ENCODE measurements at regions not wholly inside any gene's neighbourhood (a gene's known extent, or its start where the extent isn't known, plus 50 kb on each side); places are given as distances from the start of the nearest gene placed in this dataset.
A peak's percentile ranks its signal among the peaks of the same experiment; 100 is the strongest.

GRCh38 chr12:124394462-124395128 is 99.7 kb downstream of the RFLNA start:
- H3K9me3 ChIP-seq: no peaks in the 10 kb centered on the region
- 51 to 58% methylated on average over 4 to 6 of the region's 6 CpGs for WGBS, 2 donors
- peak; percentile 78 for DNase-seq
- peaks cover 91% of the 10 kb centered on the region for H3K4me1 ChIP-seq
- intact Hi-C loops (cut with DNase I; ENCODE audit: low total_unique reads): no loop called here
- peak overlapping the region; percentile 64 to 75 for H3K27ac ChIP-seq
- H3K4me3 ChIP-seq: no peak overlapping the region
- TF ChIP-seq POLR2A (IDR thresholded peaks at IDR 0.05): no peak
- TF ChIP-seq, protein P1, sequence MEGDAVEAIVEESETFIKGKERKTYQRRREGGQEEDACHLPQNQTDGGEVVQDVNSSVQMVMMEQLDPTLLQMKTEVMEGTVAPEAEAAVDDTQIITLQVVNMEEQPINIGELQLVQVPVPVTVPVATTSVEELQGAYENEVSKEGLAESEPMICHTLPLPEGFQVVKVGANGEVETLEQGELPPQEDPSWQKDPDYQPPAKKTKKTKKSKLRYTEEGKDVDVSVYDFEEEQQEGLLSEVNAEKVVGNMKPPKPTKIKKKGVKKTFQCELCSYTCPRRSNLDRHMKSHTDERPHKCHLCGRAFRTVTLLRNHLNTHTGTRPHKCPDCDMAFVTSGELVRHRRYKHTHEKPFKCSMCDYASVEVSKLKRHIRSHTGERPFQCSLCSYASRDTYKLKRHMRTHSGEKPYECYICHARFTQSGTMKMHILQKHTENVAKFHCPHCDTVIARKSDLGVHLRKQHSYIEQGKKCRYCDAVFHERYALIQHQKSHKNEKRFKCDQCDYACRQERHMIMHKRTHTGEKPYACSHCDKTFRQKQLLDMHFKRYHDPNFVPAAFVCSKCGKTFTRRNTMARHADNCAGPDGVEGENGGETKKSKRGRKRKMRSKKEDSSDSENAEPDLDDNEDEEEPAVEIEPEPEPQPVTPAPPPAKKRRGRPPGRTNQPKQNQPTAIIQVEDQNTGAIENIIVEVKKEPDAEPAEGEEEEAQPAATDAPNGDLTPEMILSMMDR (IDR thresholded peaks at IDR 0.05): no peak
- no peaks in the 10 kb centered on the region for H3K27me3 ChIP-seq
- H3K36me3 ChIP-seq (ENCODE audit: low read depth, missing control alignments): no peaks in the 10 kb centered on the region

DNA sequence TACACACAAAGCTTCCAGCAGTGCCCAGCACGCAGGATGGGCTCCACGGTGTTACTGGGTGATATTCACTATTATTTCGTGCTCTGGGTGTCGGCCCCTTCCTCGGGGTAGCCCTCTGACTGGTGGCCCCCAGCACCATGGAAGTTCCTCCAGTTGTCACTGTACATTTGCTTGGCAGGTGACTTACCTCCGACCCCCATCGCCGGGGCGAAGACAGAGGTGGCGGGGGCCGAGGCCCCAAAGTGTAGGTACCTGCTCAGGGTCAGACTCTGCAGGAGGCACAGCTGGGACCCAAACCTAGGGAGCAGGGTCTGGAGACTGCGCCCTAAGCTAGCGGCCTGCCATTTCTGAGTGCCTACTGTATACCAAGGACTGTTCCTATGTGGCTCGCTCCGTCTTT is 98.9 kb downstream of the RFLNA start:
- H3K4me3 ChIP-seq: no peak overlapping the region
- no peaks in the 10 kb centered on the region for H3K9me3 ChIP-seq
- H3K27ac ChIP-seq: peak overlapping the region; percentile 61 to 75
- no peak for DNase-seq
- intact Hi-C loops (cut with DNase I; ENCODE audit: low total_unique reads): no loop called here
- peaks cover 86% of the 10 kb centered on the region for H3K4me1 ChIP-seq
- H3K27me3 ChIP-seq: no peaks in the 10 kb centered on the region
- WGBS, 2 donors: 77 to 91% methylated on average over 5 to 15 of the region's 15 CpGs
- H3K36me3 ChIP-seq (ENCODE audit: low read depth, missing control alignments): no peaks in the 10 kb centered on the region
- TF ChIP-seq POLR2A (IDR thresholded peaks at IDR 0.05): no peak
- TF ChIP-seq, protein P1 (IDR thresholded peaks at IDR 0.05): no peak

GRCh38 chr12:124393414-124393790 is 98.5 kb downstream of the RFLNA start:
- Histone ChIP-seq H3K9me3 (no peaks in the 10 kb centered on the region), H3K4me1 (peaks cover 84% of the 10 kb centered on the region), H3K36me3 (ENCODE audit: low read depth, missing control alignments) (no peaks in the 10 kb centered on the region), H3K27ac (peak overlapping the region; percentile 61 to 75), H3K4me3 (no peak overlapping the region), H3K27me3 (no peaks in the 10 kb centered on the region)
- intact Hi-C loops (cut with DNase I; ENCODE audit: low total_unique reads): no loop called here
- WGBS, 2 donors: 28 to 47% methylated on average over 3 of the region's 3 CpGs
- TF ChIP-seq POLR2A (IDR thresholded peaks at IDR 0.05): no peak
- TF ChIP-seq, protein P1 (IDR thresholded peaks at IDR 0.05): no peak
- DNase-seq: no peak

GRCh38 chr12:124392667-124393413 is 97.9 kb downstream of the RFLNA start:
- Histone ChIP-seq H3K27ac (peak overlapping the region; percentile 61 to 75), H3K4me1 (peaks cover 84% of the 10 kb centered on the region), H3K4me3 (no peak overlapping the region), H3K27me3 (no peaks in the 10 kb centered on the region), H3K9me3 (no peaks in the 10 kb centered on the region), H3K36me3 (ENCODE audit: low read depth, missing control alignments) (no peaks in the 10 kb centered on the region)
- WGBS, 2 donors: 28 to 60% methylated on average over 11 to 20 of the region's 20 CpGs
- TF ChIP-seq, protein P1 (IDR thresholded peaks at IDR 0.05): no peak
- TF ChIP-seq POLR2A (IDR thresholded peaks at IDR 0.05): no peak
- intact Hi-C loops (cut with DNase I; ENCODE audit: low total_unique reads): no loop called here
- peak; percentile 91 for DNase-seq
